IgD-negative memory B cell (primary cell): ENCODE measurements at regions not wholly inside any gene's neighbourhood (a gene's known extent, or its start where the extent isn't known, plus 50 kb on each side); places are given as distances from the start of the nearest gene placed in this dataset.
A peak's percentile ranks its signal among the peaks of the same experiment; 100 is the strongest.
"Not testable (repeated sequence)": the region's sequence is repeated elsewhere in the genome, so short reads cannot be mapped to it uniquely, and the experiment has no call there.

ENCODE experiments used
- H3K27ac Mint-ChIP-seq, 3 donors: one replicate each; pipeline ENCODE4 v1.8.0; 2020 to 2022; ENCODE audit warnings: mild to moderate bottlenecking in 3 of 3, mixed read lengths in 3 of 3, moderate library complexity in 1 of 3
- H3K27me3 Mint-ChIP-seq: one replicate; pipeline ENCODE4 v1.8.0; 2021; ENCODE audit warnings: mixed read lengths
- H3K36me3 Mint-ChIP-seq: one replicate; pipeline ENCODE4 v1.8.0; 2020; ENCODE audit warnings: mild to moderate bottlenecking, mixed read lengths
- H3K4me1 Mint-ChIP-seq, 3 donors: one replicate each; pipeline ENCODE4 v1.8.0; 2020 to 2022; ENCODE audit warnings: mixed read lengths in 3 of 3, mild to moderate bottlenecking in 1 of 3
- H3K4me3 Mint-ChIP-seq, 4 donors: one replicate each; pipeline ENCODE4 v1.8.0; 2020 to 2022; ENCODE audit warnings: mild to moderate bottlenecking in 4 of 4, mixed read lengths in 4 of 4, moderate library complexity in 3 of 4
- H3K9me3 Mint-ChIP-seq, 3 donors: one replicate each; pipeline ENCODE4 v1.8.0; 2020 to 2021; ENCODE audit warnings: mixed read lengths in 3 of 3, mild to moderate bottlenecking in 1 of 3

DNA sequence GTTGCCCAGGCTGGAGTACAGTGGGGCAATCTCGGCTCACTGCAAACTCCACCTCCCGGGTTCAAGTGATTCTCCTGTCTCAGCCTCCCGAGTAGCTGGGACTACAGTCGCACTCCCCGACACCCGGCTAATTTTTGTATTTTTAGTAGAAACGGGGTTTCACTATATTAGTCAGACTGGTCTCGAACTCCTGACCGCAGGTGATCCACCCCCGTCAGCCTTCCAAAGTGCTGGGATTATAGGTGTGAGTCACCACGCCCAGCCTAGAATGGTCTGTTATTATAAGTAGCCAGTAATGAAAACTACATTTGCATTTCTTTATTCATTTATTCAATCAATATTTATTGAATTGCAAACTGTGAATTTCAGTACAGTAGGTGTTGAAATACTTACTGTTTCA lies 72.6 kb upstream of the ABCA1 start:
- H3K36me3 Mint-ChIP-seq = not testable (repeated sequence)

DNA sequence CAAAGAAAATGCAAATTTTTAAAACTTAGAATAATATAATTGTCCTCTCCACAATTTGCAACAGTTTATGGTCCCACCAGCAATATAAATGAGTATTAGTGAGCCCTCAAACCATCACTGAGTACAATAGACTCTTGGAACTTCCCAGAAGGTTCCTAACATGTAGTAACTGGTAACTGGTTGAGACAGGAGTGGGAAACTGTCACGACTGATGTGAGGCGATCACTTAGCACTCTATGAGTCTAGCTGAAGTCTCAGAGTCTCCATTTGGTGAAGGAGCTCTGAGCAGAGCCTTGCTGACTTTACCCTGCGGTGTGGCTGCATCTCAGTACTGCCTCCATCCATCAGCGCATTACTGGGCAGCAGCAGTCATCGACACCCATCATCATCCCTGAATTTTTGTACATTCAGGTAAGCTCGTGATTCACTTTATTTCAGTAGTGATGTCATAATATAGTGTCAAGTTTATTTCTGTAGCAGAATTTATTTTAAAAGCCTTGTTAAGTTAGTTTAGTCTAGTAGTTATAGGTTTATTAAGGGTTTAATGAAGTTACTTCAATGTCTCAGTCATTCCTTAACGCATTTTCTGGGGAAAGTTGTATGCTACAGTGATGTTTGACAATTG lies 76.6 kb upstream of the ABCA1 start:
- no peaks in the 10 kb centered on the region for H3K9me3 Mint-ChIP-seq
- H3K4me3 Mint-ChIP-seq = no peak overlapping the region
- peaks cover 0 to 2% (median 1%) of the 10 kb centered on the region in 3 donors for H3K4me1 Mint-ChIP-seq
- H3K27ac Mint-ChIP-seq = no peak overlapping the region
- H3K27me3 Mint-ChIP-seq = peaks cover 3% of the 10 kb centered on the region
- no peaks in the 10 kb centered on the region for H3K36me3 Mint-ChIP-seq

More for the DNA sequence above, 72.6 kb upstream of the ABCA1 start:
- not testable (repeated sequence) for H3K4me1 Mint-ChIP-seq, H3K9me3 Mint-ChIP-seq, H3K27me3 Mint-ChIP-seq, H3K27ac Mint-ChIP-seq, H3K4me3 Mint-ChIP-seq

DNA sequence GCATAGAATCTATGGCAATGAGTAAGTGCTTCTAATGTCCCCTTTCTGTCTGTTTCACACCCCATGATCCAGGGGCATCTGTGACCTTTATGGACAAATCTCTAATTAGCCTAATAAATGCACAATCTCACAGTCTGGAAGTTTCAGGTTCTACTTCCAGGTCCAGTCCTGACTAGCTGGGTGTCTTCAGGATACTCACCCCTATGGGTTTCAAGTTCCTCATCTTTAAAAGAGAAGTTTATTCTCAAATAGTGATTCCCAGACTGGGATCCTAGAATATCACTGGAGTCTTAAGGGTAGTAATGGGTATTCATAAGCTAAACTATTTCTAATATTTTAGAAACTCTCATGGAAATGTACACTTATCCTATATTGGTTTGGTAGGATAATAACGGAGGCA lies 77.2 kb upstream of the ABCA1 start:
- Mint-ChIP-seq H3K9me3 (no peaks in the 10 kb centered on the region), H3K27me3 (peaks cover 3% of the 10 kb centered on the region), H3K27ac (no peak overlapping the region), H3K4me1 (peaks cover 0 to 2% (median 2%) of the 10 kb centered on the region in 3 donors), H3K36me3 (no peaks in the 10 kb centered on the region), H3K4me3 (no peak overlapping the region)

DNA sequence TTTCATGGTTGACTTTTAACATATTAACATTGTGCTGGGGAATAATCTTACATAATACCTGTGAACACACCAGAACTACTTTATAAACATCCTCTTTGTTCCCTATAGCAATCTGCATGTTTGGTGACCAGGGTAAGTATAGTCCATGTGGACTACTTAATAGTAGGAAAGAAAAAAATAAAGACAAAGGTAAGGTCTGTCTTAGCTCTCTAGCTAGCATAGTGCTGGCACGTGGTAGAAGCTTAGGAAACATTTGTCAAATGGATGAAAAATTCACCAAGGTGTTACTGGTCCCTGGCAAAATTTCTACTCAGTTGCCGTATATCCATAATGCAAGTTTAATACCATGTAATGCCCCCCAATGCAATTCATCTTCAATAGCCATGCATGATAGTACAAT lies 78.6 kb upstream of the ABCA1 start:
- Mint-ChIP-seq H3K36me3 (no peaks in the 10 kb centered on the region), H3K4me1 (peaks cover 0 to 7% (median 2%) of the 10 kb centered on the region in 3 donors), H3K27me3 (peaks cover 2% of the 10 kb centered on the region), H3K9me3 (no peaks in the 10 kb centered on the region), H3K27ac (no peak overlapping the region), H3K4me3 (no peak overlapping the region)

DNA sequence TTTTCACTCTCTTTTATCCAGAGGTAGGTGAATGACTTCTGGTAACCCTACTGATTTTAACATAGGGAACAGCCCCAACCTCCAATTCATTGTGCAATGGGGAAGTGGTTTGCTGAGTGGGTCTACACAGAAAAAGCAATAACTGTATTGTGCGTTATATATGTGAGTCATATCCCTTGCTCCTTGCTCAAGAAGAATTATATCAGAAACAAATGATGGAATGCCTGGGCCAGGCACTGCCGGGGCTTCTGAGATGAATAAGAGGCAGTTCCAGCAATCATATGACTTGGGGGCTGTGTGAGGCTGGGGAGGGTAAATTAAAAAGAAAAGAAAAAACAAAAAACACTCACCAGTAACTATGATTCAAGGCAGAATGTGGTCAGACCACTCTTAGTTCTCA lies 79.2 kb upstream of the ABCA1 start:
- H3K4me3 Mint-ChIP-seq = no peak overlapping the region
- peaks cover 3% of the 10 kb centered on the region for H3K27me3 Mint-ChIP-seq
- H3K27ac Mint-ChIP-seq = no peak overlapping the region
- H3K36me3 Mint-ChIP-seq = no peaks in the 10 kb centered on the region
- peaks cover 0 to 7% (median 2%) of the 10 kb centered on the region in 3 donors for H3K4me1 Mint-ChIP-seq
- H3K9me3 Mint-ChIP-seq = no peaks in the 10 kb centered on the region

DNA sequence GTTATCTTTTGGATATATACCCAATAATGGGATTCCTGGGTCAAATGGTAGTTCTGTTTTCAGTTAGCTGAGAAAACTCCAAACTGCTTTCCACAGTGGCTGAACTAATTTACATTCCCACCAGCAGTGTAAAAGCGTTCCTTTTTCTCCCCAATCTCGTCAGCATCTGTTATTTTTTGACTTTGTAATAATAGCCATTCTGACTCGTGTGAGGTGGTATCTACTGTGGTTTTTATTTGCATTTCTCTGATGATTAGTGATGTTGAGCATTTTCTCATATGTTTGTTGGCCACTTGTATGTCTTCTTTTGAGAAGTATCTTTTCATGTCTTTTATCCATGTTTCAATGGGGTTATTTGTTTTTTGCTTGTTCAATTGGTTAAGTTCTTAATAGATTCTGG lies 82.1 kb upstream of the ABCA1 start:
- not testable (repeated sequence) for H3K4me1 Mint-ChIP-seq, H3K27me3 Mint-ChIP-seq, H3K27ac Mint-ChIP-seq, H3K9me3 Mint-ChIP-seq, H3K36me3 Mint-ChIP-seq
- peak overlapping the region in 1 of 4 donors; percentile 3 for H3K4me3 Mint-ChIP-seq

DNA sequence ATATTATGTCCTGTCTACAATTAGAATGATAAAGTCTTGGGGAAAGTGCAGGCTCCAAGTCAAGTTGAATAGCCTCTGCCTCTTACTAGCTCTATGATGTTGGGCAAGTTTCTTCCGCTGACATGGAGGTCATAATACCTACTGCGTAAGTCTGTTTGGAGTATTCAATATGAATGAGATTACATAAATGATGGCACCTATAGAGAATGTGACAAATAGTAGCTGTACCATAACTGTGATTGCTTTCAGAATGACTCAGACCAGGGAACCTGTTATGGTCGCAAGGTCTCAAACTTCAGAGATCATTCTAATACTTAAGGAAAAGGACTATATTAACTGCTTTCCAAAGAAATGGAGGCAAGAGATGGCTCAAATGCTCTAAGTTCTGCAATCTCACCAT lies 94.0 kb upstream of the ABCA1 start:
- Mint-ChIP-seq H3K4me1 (peaks cover 0 to 1% (median 0%) of the 10 kb centered on the region in 3 donors), H3K27me3 (peaks cover 12% of the 10 kb centered on the region), H3K27ac (no peak overlapping the region), H3K9me3 (no peaks in the 10 kb centered on the region), H3K36me3 (no peaks in the 10 kb centered on the region), H3K4me3 (no peak overlapping the region)

DNA sequence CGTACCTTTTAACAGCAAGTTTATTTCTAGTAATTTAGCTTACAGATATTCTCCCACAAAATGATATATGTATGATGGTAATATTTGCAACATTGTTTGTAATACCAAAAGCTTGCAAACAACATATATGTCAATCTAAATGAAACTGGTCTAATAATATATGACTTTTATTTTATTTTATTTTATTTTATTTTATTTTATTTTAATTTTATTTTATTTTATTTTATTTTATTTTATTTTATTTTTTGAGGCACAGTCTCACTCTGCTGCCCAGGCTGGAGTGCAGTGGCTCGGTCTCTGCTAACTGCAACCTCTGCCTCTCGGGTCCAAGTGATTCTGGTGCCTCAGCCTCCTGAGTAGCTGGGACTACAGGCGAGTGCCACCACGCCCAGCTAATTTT lies 94.6 kb upstream of the ABCA1 start:
- H3K9me3 Mint-ChIP-seq, H3K4me3 Mint-ChIP-seq, H3K36me3 Mint-ChIP-seq, H3K27ac Mint-ChIP-seq, H3K4me1 Mint-ChIP-seq, H3K27me3 Mint-ChIP-seq: not testable (repeated sequence)

DNA sequence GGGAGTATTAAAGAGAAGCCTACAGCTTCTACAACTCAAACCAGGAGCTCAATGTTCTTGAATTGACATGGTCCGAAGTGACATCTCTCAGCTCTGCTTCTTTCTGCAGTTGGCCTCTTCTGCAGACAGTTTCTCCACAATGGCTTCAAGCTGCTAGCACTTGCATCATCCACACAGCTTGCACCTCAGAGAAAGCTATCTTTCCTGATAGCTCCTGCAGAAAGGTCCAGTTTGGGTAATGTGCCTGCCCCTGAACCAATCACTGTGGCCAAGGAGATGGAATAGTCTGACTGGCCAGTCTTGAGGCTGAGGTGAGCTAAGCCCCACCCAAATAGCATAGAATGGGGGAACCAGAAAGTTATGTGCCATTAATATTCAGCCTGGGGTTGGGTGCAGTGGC lies 95.8 kb upstream of the ABCA1 start:
- H3K4me3 Mint-ChIP-seq = no peak overlapping the region
- no peaks in the 10 kb centered on the region for H3K36me3 Mint-ChIP-seq
- H3K4me1 Mint-ChIP-seq = peaks cover 0 to 1% (median 0%) of the 10 kb centered on the region in 3 donors
- H3K27ac Mint-ChIP-seq = no peak overlapping the region
- no peaks in the 10 kb centered on the region for H3K9me3 Mint-ChIP-seq
- H3K27me3 Mint-ChIP-seq = peaks cover 6% of the 10 kb centered on the region

DNA sequence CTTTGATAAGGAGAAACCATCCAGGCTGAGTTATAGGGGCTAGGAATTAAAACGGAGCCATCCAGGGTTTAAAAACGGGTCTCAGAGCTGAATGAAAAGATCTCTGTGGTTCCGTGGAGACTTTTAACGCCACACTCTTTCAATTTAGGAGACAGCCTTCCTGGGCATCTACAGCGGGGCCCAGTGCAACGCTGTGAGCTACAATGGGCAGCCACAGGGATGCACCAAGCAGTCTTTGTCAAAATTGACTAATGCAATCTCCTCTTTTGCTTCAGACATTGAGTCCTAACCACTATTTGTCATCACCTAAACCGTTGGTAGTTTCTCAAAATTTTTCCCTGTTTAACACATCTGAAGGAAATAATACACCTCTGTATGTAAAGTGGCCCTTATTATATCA lies 96.6 kb upstream of the ABCA1 start:
- Mint-ChIP-seq H3K4me1 (peaks cover 0 to 1% (median 0%) of the 10 kb centered on the region in 3 donors), H3K4me3 (no peak overlapping the region), H3K27ac (no peak overlapping the region), H3K27me3 (peaks cover 6% of the 10 kb centered on the region), H3K36me3 (no peaks in the 10 kb centered on the region), H3K9me3 (no peaks in the 10 kb centered on the region)

DNA sequence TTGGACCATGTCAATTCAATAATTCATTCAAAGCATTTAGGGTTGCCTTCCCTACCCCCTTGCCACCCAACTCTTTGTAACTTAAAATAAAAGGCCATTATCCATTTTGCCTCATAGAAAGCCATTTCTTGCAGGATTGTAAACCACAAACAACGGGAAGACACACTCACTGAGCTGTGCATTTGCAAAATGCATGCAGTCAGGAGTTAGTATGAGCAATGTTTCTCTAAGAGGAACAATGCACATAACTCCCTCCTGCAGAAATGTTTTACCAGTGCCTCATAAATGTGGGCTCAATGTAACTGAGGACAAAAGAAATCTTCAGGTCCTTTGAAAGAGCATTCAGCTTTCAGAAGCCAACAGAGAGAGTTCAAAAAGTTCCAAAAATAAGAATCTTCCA lies 98.5 kb upstream of the ABCA1 start:
- Mint-ChIP-seq H3K27me3 (peaks cover 4% of the 10 kb centered on the region), H3K4me1 (peaks cover 0 to 2% (median 1%) of the 10 kb centered on the region in 3 donors), H3K9me3 (peaks cover 0 to 2% (median 0%) of the 10 kb centered on the region in 3 donors), H3K4me3 (no peak overlapping the region), H3K27ac (no peak overlapping the region), H3K36me3 (no peaks in the 10 kb centered on the region)

DNA sequence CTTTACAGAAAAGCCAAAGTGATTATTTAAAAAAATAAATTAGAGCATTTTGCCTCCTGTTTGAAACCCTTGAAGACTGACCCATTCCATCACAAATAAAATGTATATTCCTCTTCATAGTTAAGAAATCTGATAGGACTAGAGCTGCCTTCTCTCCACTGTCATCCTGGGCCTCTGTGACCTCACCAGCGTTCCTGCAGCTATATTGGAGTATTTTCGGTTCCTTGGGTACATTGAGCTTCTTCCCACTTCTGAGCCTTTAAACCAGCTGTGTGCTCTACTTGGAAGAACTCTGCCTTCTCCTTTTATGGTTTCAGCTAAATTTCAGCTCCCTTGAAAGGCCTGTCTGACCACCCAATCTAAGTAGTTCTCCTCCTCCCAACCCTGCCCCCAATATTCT lies 99.1 kb upstream of the ABCA1 start:
- Mint-ChIP-seq H3K9me3 (peaks cover 0 to 2% (median 0%) of the 10 kb centered on the region in 3 donors), H3K36me3 (no peaks in the 10 kb centered on the region), H3K4me1 (peaks cover 0 to 2% (median 1%) of the 10 kb centered on the region in 3 donors), H3K27me3 (peaks cover 2% of the 10 kb centered on the region), H3K27ac (no peak overlapping the region), H3K4me3 (no peak overlapping the region)

DNA sequence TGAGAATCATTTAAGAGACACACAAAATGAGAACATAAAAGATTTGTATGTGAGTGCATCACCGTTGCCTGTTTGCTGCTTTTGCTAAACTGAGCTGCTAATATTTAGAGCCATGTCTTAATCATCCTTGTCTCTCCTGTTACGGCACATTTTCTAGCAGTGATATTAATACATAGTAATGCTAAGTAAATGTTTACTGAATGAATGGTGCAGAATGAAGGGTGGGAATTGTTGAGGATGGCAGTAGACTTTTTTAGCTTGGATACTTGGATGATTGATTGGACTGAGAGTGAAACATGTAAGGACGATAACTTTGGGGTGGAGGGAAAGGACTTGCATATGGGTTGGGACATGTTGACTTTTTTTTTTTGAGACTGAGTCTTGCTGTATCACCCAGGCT lies 102.3 kb upstream of the ABCA1 start:
- H3K36me3 Mint-ChIP-seq = no peaks in the 10 kb centered on the region
- H3K4me3 Mint-ChIP-seq = no peak overlapping the region
- H3K27ac Mint-ChIP-seq = no peak overlapping the region

DNA sequence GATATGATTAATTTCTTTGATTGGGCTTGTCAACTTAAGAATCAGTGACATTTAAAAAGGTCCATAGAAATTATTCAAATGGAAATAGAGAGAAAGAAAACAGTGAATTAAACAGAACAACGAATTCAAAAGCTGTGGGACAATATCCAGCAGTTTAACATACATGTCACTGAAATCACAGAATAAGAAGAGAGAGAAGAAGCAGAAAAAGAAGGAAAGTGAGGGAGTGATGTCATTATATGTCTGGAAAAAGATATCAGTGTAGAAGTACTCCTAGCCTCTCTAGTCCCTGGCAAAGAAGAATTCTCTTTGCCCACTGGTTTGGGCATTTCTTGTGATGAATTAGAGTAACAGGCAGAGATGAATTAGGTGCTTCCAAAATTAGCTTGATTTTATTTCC lies 109.2 kb upstream of the ABCA1 start:
- no peak overlapping the region for H3K4me3 Mint-ChIP-seq
- H3K9me3 Mint-ChIP-seq = peaks cover 0 to 15% (median 2%) of the 10 kb centered on the region in 3 donors
- no peak overlapping the region for H3K27ac Mint-ChIP-seq
- H3K36me3 Mint-ChIP-seq = no peaks in the 10 kb centered on the region
- H3K27me3 Mint-ChIP-seq = peaks cover 4% of the 10 kb centered on the region
- H3K4me1 Mint-ChIP-seq = no peaks in the 10 kb centered on the region

More for the DNA sequence above, 102.3 kb upstream of the ABCA1 start:
- H3K27me3 Mint-ChIP-seq = peaks cover 3% of the 10 kb centered on the region
- H3K4me1 Mint-ChIP-seq = peaks cover 0 to 2% (median 1%) of the 10 kb centered on the region in 3 donors
- H3K9me3 Mint-ChIP-seq = peaks cover 0 to 4% (median 2%) of the 10 kb centered on the region in 3 donors

DNA sequence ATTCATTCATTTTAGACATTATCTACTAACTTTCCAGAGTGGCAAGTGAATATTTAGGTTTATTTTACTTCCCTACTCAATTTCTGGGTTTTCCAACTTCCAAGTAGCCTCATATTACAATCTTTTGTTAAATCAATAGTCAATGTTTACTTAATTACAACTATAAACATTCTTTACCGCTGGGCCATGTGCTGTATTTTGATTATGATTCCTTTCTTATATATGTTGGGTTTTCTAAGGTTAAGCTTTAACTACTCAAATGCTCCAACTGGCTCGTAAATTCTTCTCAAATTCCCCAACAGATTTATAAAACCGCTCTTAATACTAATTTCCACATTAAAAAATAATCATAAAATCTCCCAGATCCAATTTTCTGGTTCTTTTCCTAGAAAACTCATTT lies 110.1 kb upstream of the ABCA1 start:
- peaks cover 0 to 15% (median 2%) of the 10 kb centered on the region in 3 donors for H3K9me3 Mint-ChIP-seq

DNA sequence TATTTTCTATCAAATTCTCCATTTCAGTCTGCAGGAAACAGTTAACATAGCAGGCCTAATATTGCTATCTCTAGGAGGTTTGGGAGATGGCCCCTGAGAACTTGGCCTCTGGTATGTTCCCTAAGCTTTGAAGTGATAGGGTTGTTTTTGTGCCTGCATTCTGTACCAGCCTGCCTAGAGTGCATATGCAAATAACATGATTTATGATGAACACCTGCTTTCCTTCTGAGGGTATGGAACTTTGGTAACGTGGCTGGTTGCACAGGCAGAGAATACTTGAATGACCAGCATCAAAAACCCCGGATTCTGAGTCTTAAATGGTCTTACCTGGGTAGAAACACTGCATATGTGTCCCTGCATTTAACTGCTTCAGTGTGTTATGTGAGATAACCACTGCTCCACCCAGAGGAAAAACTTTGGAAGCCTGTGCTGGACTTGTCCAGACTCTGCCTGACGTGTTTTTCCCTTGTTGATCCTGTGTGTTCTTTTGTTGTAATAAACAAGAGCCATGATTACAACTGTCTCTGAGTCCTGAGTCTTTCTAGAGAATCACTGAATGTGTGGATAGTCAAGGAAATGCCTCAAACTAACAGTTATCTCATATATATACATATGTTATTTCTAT lies 111.3 kb upstream of the ABCA1 start:
- Mint-ChIP-seq H3K4me1 (no peaks in the 10 kb centered on the region), H3K27me3 (peaks cover 2% of the 10 kb centered on the region), H3K9me3 (peaks cover 0 to 12% (median 2%) of the 10 kb centered on the region in 3 donors), H3K4me3 (no peak overlapping the region), H3K27ac (no peak overlapping the region), H3K36me3 (no peaks in the 10 kb centered on the region)

More for the DNA sequence above, 110.1 kb upstream of the ABCA1 start:
- Mint-ChIP-seq H3K4me1 (no peaks in the 10 kb centered on the region), H3K27me3 (peaks cover 4% of the 10 kb centered on the region), H3K27ac (no peak overlapping the region), H3K36me3 (no peaks in the 10 kb centered on the region), H3K4me3 (no peak overlapping the region)
